OCI-LY7 (cell line): ENCODE measurements at regions not wholly inside any gene's neighbourhood (a gene's known extent, or its start where the extent isn't known, plus 50 kb on each side); places are given as distances from the start of the nearest gene placed in this dataset.

Experiments
- CTCF ChIP-seq: fragments of 200-600 bp; sonication (generic); conservative IDR thresholded peaks from 2 replicates; pipeline ENCODE4 v1.5.1; 2014; ENCODE audit warnings: mild to moderate bottlenecking, antibody characterized with exemption, low read length, moderate library complexity, mixed read lengths
- EZH2phosphoT487 ChIP-seq: fragments of 200-600 bp; sonication (generic); IDR thresholded peaks from 2 replicates; pipeline ENCODE4 v1.6.1; 2018; ENCODE audit warnings: low read depth, borderline replicate concordance, mild to moderate bottlenecking, mixed run types, antibody characterized with exemption, low read length, moderate library complexity, mixed read lengths

DNA sequence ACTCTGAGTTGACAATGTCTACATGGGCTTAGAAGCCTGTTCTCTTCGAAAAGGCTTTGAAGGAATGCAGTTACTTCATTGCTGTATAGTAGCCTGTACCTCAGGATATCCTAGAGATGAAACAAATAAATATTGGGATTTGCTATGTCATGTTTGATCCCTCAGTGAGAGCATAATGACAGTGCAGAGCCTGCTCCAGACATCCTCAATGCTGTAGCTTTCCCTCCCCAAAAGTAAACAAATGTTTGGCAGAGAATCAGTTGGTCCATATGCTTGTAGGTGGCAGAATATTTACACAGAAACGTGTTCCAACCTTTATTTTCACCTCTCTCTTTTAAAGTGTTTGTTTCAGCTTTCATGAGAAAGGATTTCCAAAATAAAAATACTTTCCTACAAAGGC, 515.3 kb upstream of the SGCG start:
- TF ChIP-seq CTCF (no peak), EZH2phosphoT487 (no peak)
